Liver (tissue), 8 donors: ENCODE measurements at regions not wholly inside any gene's neighbourhood (a gene's known extent, or its start where the extent isn't known, plus 50 kb on each side); places are given as distances from the start of the nearest gene placed in this dataset.

Experiments
- DNase-seq: peaks from one replicate; pipeline ENCODE4 v3.0.0-alpha.2; 2017; ENCODE audit warnings: low spot score
- H3K27ac ChIP-seq, 2 donors: one replicate each; pipeline ENCODE4 v1.7.0; 2013; ENCODE audit warnings: inconsistent platforms in 2 of 2, low read length in 2 of 2, control low read depth in 1 of 2, low read depth in 1 of 2, mild to moderate bottlenecking in 1 of 2
- H3K27me3 ChIP-seq, 4 donors: one replicate each; pipeline versions ENCODE4 v1.6.1 to v1.7.0; 2013; ENCODE audit warnings: low read length in 3 of 4, inconsistent platforms in 1 of 4, mild to moderate bottlenecking in 1 of 4, moderate library complexity in 1 of 4; ENCODE audit not compliant: control insufficient read depth in 4 of 4, insufficient read depth in 4 of 4
- H3K36me3 ChIP-seq, 4 donors: one replicate each; pipeline versions ENCODE4 v1.6.1 to v1.7.0; 2013; ENCODE audit warnings: low read length in 3 of 4, mild to moderate bottlenecking in 3 of 4, low read depth in 1 of 4, moderate library complexity in 1 of 4; ENCODE audit not compliant: control insufficient read depth in 4 of 4, insufficient read depth in 3 of 4
- H3K4me1 ChIP-seq, 4 donors: one replicate each; pipeline versions ENCODE4 v1.6.1 to v1.7.0; 2013; ENCODE audit warnings: low read length in 3 of 4, mild to moderate bottlenecking in 3 of 4, moderate library complexity in 1 of 4; ENCODE audit not compliant: control insufficient read depth in 4 of 4, insufficient read depth in 4 of 4
- H3K4me3 ChIP-seq, 3 donors: one replicate each; pipeline versions ENCODE4 v1.6.1 to v1.7.0; 2013; ENCODE audit warnings: low read length in 3 of 3, control low read depth in 1 of 3, low read depth in 1 of 3, mild to moderate bottlenecking in 1 of 3
- H3K9ac ChIP-seq, 2 donors: one replicate each; pipeline ENCODE4 v1.7.0; 2013; ENCODE audit warnings: low read length in 2 of 2, mild to moderate bottlenecking in 2 of 2, moderate library complexity in 2 of 2, control low read depth in 1 of 2, low read depth in 1 of 2
- H3K9me3 ChIP-seq, 4 donors: one replicate each; pipeline versions ENCODE4 v1.6.1 to v1.7.0; 2013; ENCODE audit warnings: low read length in 3 of 4; ENCODE audit not compliant: control insufficient read depth in 4 of 4
- EGR1 ChIP-seq, 2 donors: IDR thresholded peaks; 2 replicates each; pipeline ENCODE4 v1.6.1; 2016 to 2018; ENCODE audit warnings: antibody characterized with exemption in 2 of 2, low read depth in 2 of 2
- FOXA2 ChIP-seq: IDR thresholded peaks from 2 replicates; pipeline ENCODE4 v1.6.1; 2016; ENCODE audit warnings: antibody characterized with exemption
- GABPA ChIP-seq, 2 donors: IDR thresholded peaks in 1 of 2; conservative IDR thresholded peaks in 1 of 2; 2 replicates each; pipeline ENCODE4 v1.6.1; 2016; ENCODE audit warnings: antibody characterized with exemption in 2 of 2, mild to moderate bottlenecking in 1 of 2, moderate library complexity in 1 of 2
- HNF4A ChIP-seq, 2 donors: conservative IDR thresholded peaks; 2 replicates each; pipeline ENCODE4 v1.6.1; 2016; ENCODE audit warnings: antibody characterized with exemption in 2 of 2, mild to moderate bottlenecking in 2 of 2
- HNF4G ChIP-seq: IDR thresholded peaks from 2 replicates; pipeline ENCODE4 v1.6.1; 2016; ENCODE audit warnings: antibody characterized with exemption
- JUND ChIP-seq, 2 donors: IDR thresholded peaks; 2 replicates each; pipeline ENCODE4 v1.6.1; 2016; ENCODE audit warnings: antibody characterized with exemption in 2 of 2
- NR2F2 ChIP-seq: IDR thresholded peaks from 2 replicates; pipeline ENCODE4 v1.6.1; 2016; ENCODE audit warnings: antibody characterized with exemption
- RAD21 ChIP-seq, 2 donors: IDR thresholded peaks; 2 replicates each; pipeline ENCODE4 v1.6.1; 2016; ENCODE audit warnings: antibody characterized with exemption in 2 of 2, mild to moderate bottlenecking in 2 of 2
- RXRA ChIP-seq, 2 donors: IDR thresholded peaks; 2 replicates each; pipeline ENCODE4 v1.6.1; 2017 to 2018; ENCODE audit warnings: antibody characterized with exemption in 2 of 2, mild to moderate bottlenecking in 1 of 2
- SP1 ChIP-seq: IDR thresholded peaks from 2 replicates; pipeline ENCODE4 v1.6.1; 2018; ENCODE audit warnings: antibody characterized with exemption, mild to moderate bottlenecking
- YY1 ChIP-seq: IDR thresholded peaks from 2 replicates; pipeline ENCODE4 v1.6.1; 2016; ENCODE audit warnings: antibody characterized with exemption, mild to moderate bottlenecking
- whole genome bisulfite sequencing: extraction: QIAGEN DNeasy Blood & Tissue Kit; methylation state at CpG from one replicate; pipeline ENCODE4 v1.1.7; 2013; 5-methylcytosine and 5-hydroxymethylcytosine counted together
- TF ChIP-seq, protein P1 (sequence below): IDR thresholded peaks from 2 replicates; pipeline ENCODE4 v1.6.1; 2016; ENCODE audit warnings: antibody characterized with exemption
- TF ChIP-seq, protein P2 (sequence below): IDR thresholded peaks from 2 replicates; pipeline ENCODE4 v1.6.1; 2016; ENCODE audit warnings: antibody characterized with exemption
- TF ChIP-seq, protein P3 (sequence below): IDR thresholded peaks from 2 replicates; pipeline ENCODE4 v1.6.1; 2016; ENCODE audit warnings: antibody characterized with exemption
- TF ChIP-seq, protein P4 (sequence below): fragments of 150-350 bp; IDR thresholded peaks from 2 replicates; pipeline ENCODE4 v1.5.1; 2017; ENCODE audit warnings: improper control_type of control experiment, low read depth, low read length; ENCODE audit not compliant: missing input control
- TF ChIP-seq, protein P5 (sequence below): IDR thresholded peaks from 2 replicates; pipeline ENCODE4 v1.6.1; 2016; ENCODE audit warnings: antibody characterized with exemption, mild to moderate bottlenecking
- donor health status: healthy.
- donor health status: healthy.
- donor health status: healthy.
- donor health status: healthy.
- donor health status: healthy.

DNA sequence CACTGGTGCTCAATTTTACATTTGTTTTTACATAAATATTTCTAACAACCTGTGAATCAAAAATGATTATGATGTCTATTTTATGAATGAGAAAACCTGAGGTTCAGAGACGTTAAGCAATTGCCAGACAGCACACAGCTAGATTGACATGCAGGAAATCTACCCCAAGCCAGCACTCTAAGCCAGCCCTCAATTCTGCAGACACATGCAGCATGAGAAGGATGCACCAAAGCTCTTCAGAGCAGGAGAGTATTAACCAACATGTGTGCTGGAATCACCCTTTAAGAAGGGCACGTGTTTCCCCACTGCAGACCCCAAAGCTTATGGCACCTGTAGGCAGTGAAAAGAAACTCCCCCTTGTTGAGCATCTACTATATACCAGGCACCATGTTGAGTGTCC is 126.1 kb upstream of the ARHGEF3 start:
- Histone ChIP-seq H3K9me3 (no peaks in the 10 kb centered on the region), H3K9ac (no peak overlapping the region), H3K27me3 (peaks cover 0 to 2% (median 0%) of the 10 kb centered on the region in 4 donors), H3K36me3 (no peaks in the 10 kb centered on the region), H3K4me1 (peaks cover 0 to 3% (median 0%) of the 10 kb centered on the region in 4 donors), H3K4me3 (no peak overlapping the region), H3K27ac (no peak overlapping the region)
- DNase-seq, result no peak
- 79% methylated on average over 2 of the region's 2 CpGs for WGBS
- TF ChIP-seq, protein P1, sequence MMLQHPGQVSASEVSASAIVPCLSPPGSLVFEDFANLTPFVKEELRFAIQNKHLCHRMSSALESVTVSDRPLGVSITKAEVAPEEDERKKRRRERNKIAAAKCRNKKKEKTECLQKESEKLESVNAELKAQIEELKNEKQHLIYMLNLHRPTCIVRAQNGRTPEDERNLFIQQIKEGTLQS, result no peak
- TF ChIP-seq, protein P2, sequence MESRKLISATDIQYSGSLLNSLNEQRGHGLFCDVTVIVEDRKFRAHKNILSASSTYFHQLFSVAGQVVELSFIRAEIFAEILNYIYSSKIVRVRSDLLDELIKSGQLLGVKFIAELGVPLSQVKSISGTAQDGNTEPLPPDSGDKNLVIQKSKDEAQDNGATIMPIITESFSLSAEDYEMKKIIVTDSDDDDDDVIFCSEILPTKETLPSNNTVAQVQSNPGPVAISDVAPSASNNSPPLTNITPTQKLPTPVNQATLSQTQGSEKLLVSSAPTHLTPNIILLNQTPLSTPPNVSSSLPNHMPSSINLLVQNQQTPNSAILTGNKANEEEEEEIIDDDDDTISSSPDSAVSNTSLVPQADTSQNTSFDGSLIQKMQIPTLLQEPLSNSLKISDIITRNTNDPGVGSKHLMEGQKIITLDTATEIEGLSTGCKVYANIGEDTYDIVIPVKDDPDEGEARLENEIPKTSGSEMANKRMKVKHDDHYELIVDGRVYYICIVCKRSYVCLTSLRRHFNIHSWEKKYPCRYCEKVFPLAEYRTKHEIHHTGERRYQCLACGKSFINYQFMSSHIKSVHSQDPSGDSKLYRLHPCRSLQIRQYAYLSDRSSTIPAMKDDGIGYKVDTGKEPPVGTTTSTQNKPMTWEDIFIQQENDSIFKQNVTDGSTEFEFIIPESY, result no peak
- TF ChIP-seq HNF4A (conservative IDR thresholded peaks at IDR 0.05), result no peak
- no peak for TF ChIP-seq NR2F2
- TF ChIP-seq, protein P3, sequence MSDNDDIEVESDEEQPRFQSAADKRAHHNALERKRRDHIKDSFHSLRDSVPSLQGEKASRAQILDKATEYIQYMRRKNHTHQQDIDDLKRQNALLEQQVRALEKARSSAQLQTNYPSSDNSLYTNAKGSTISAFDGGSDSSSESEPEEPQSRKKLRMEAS, result no peak
- no peak for TF ChIP-seq GABPA (IDR thresholded peaks at IDR 0.05 in 1 of 2, conservative IDR thresholded peaks at IDR 0.05 in 1 of 2)
- no peak for TF ChIP-seq SP1
- TF ChIP-seq EGR1 (IDR thresholded peaks at IDR 0.05; ENCODE audit: low read depth in 2 of 2), result no peak
- TF ChIP-seq HNF4G, result no peak
- TF ChIP-seq FOXA2, result no peak
- TF ChIP-seq, protein P4, sequence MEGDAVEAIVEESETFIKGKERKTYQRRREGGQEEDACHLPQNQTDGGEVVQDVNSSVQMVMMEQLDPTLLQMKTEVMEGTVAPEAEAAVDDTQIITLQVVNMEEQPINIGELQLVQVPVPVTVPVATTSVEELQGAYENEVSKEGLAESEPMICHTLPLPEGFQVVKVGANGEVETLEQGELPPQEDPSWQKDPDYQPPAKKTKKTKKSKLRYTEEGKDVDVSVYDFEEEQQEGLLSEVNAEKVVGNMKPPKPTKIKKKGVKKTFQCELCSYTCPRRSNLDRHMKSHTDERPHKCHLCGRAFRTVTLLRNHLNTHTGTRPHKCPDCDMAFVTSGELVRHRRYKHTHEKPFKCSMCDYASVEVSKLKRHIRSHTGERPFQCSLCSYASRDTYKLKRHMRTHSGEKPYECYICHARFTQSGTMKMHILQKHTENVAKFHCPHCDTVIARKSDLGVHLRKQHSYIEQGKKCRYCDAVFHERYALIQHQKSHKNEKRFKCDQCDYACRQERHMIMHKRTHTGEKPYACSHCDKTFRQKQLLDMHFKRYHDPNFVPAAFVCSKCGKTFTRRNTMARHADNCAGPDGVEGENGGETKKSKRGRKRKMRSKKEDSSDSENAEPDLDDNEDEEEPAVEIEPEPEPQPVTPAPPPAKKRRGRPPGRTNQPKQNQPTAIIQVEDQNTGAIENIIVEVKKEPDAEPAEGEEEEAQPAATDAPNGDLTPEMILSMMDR, result no peak
- TF ChIP-seq YY1, result no peak

DNA sequence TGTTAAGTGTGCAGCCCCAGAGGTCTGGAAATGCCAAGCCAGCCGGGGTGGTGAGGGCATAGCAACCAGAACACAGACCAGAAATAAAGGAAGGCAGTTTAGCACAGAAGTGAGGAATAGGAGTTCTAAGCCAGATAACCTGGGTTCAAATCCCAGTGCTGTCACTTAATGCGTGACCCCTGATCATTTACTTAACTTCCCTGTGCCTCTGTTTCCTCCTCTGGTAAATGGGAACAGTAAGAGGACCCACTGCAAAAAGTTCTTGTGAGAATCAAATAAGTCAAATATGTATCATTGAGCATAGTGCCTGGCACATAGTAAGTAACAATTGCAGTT is 125.2 kb upstream of the ARHGEF3 start:
- no peak for DNase-seq
- no peaks in the 10 kb centered on the region for H3K9me3 ChIP-seq
- H3K27me3 ChIP-seq, result peaks cover 0 to 2% (median 0%) of the 10 kb centered on the region in 4 donors
- no peak overlapping the region for H3K9ac ChIP-seq
- no peak overlapping the region for H3K4me3 ChIP-seq
- TF ChIP-seq, protein P5, sequence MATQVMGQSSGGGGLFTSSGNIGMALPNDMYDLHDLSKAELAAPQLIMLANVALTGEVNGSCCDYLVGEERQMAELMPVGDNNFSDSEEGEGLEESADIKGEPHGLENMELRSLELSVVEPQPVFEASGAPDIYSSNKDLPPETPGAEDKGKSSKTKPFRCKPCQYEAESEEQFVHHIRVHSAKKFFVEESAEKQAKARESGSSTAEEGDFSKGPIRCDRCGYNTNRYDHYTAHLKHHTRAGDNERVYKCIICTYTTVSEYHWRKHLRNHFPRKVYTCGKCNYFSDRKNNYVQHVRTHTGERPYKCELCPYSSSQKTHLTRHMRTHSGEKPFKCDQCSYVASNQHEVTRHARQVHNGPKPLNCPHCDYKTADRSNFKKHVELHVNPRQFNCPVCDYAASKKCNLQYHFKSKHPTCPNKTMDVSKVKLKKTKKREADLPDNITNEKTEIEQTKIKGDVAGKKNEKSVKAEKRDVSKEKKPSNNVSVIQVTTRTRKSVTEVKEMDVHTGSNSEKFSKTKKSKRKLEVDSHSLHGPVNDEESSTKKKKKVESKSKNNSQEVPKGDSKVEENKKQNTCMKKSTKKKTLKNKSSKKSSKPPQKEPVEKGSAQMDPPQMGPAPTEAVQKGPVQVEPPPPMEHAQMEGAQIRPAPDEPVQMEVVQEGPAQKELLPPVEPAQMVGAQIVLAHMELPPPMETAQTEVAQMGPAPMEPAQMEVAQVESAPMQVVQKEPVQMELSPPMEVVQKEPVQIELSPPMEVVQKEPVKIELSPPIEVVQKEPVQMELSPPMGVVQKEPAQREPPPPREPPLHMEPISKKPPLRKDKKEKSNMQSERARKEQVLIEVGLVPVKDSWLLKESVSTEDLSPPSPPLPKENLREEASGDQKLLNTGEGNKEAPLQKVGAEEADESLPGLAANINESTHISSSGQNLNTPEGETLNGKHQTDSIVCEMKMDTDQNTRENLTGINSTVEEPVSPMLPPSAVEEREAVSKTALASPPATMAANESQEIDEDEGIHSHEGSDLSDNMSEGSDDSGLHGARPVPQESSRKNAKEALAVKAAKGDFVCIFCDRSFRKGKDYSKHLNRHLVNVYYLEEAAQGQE, result no peak
- no peak for TF ChIP-seq EGR1 (IDR thresholded peaks at IDR 0.05; ENCODE audit: low read depth in 2 of 2)
- no peak for TF ChIP-seq HNF4G
- TF ChIP-seq, protein P2, result no peak
- TF ChIP-seq NR2F2, result no peak
- TF ChIP-seq, protein P3, result no peak
- no peak for TF ChIP-seq JUND (IDR thresholded peaks at IDR 0.05)
- TF ChIP-seq RAD21 (IDR thresholded peaks at IDR 0.05), result no peak
- TF ChIP-seq SP1, result no peak
- TF ChIP-seq RXRA (IDR thresholded peaks at IDR 0.05), result no peak
- TF ChIP-seq YY1, result no peak
- TF ChIP-seq FOXA2, result no peak
- TF ChIP-seq, protein P1, result no peak
- 96% methylated on average over 2 of the region's 2 CpGs for WGBS
- peaks cover 0 to 3% (median 0%) of the 10 kb centered on the region in 4 donors for H3K4me1 ChIP-seq
- H3K36me3 ChIP-seq, result no peaks in the 10 kb centered on the region
- no peak overlapping the region for H3K27ac ChIP-seq
